Mesothelial cell of epicardium (in vitro differentiated cells): ENCODE measurements at regions not wholly inside any gene's neighbourhood (a gene's known extent, or its start where the extent isn't known, plus 50 kb on each side); places are given as distances from the start of the nearest gene placed in this dataset.
A peak's percentile ranks its signal among the peaks of the same experiment; 100 is the strongest.

ENCODE experiments used
- DNase-seq, 2 experiments: peaks; one replicate each; pipeline ENCODE4 v3.0.0; 2021; ENCODE audit warnings: low spot score in 2 of 2; ENCODE audit not compliant: unreplicated experiment in 2 of 2
- H3K27ac Mint-ChIP-seq: 2 replicates; pipeline ENCODE4 v1.8.0; 2021; ENCODE audit warnings: mixed read lengths
- H3K27me3 Mint-ChIP-seq: 2 replicates; pipeline ENCODE4 v1.8.0; 2021; ENCODE audit warnings: low read depth, mixed read lengths
- H3K36me3 Mint-ChIP-seq: 2 replicates; pipeline ENCODE4 v1.8.0; 2021; ENCODE audit warnings: mixed read lengths
- H3K4me1 Mint-ChIP-seq: 2 replicates; pipeline ENCODE4 v1.8.0; 2021; ENCODE audit warnings: mixed read lengths
- H3K4me3 Mint-ChIP-seq: 2 replicates; pipeline ENCODE4 v1.8.0; 2021; ENCODE audit warnings: mild to moderate bottlenecking, moderate library complexity, mixed read lengths
- H3K9me3 Mint-ChIP-seq: 2 replicates; pipeline ENCODE4 v1.8.0; 2021; ENCODE audit warnings: mixed read lengths
- CTCF ChIP-seq: fragments of 200-600 bp; sonication (generic); IDR thresholded peaks from one replicate; pipeline ENCODE4 v1.5.0; 2021; ENCODE audit warnings: antibody characterized with exemption; ENCODE audit not compliant: unreplicated experiment

- TF ChIP-seq CTCF = no peak
- Mint-ChIP-seq H3K4me3 (no peak overlapping the region), H3K36me3 (peaks cover 3% of the 10 kb centered on the region), H3K9me3 (peaks cover 9% of the 10 kb centered on the region), H3K27me3 (no peaks in the 10 kb centered on the region), H3K4me1 (peaks cover 28% of the 10 kb centered on the region), H3K27ac (no peak overlapping the region)
- DNase-seq = no peak
These were observed 56.8 kb upstream of the ERRFI1 start for GRCh38 chr1:8082945-8083344.

- DNase-seq = peak in 1 of 2 experiments; percentile 40
- H3K4me1 Mint-ChIP-seq = peaks cover 48% of the 10 kb centered on the region
These were observed 52.1 kb upstream of the ERRFI1 start for GRCh38 chr1:8078176-8078671.

GRCh38 chr1:8077602-8078001 is 51.5 kb upstream of the ERRFI1 start:
- no peak overlapping the region for H3K4me3 Mint-ChIP-seq
- no peaks in the 10 kb centered on the region for H3K36me3 Mint-ChIP-seq
- H3K27ac Mint-ChIP-seq = peak overlapping the region; percentile 96
- H3K27me3 Mint-ChIP-seq = no peaks in the 10 kb centered on the region
- peaks cover 48% of the 10 kb centered on the region for H3K4me1 Mint-ChIP-seq
- DNase-seq = no peak
- no peaks in the 10 kb centered on the region for H3K9me3 Mint-ChIP-seq
- TF ChIP-seq CTCF = no peak

More at GRCh38 chr1:8078176-8078671, 52.1 kb upstream of the ERRFI1 start:
- no peaks in the 10 kb centered on the region for H3K9me3 Mint-ChIP-seq
- no peaks in the 10 kb centered on the region for H3K27me3 Mint-ChIP-seq
- H3K36me3 Mint-ChIP-seq = no peaks in the 10 kb centered on the region
- TF ChIP-seq CTCF = no peak
- H3K27ac Mint-ChIP-seq = peak overlapping the region; percentile 96
- H3K4me3 Mint-ChIP-seq = peak overlapping the region; percentile 1

GRCh38 chr1:8077120-8077573 is 51.0 kb upstream of the ERRFI1 start:
- Mint-ChIP-seq H3K9me3 (no peaks in the 10 kb centered on the region), H3K4me1 (peaks cover 52% of the 10 kb centered on the region), H3K27me3 (no peaks in the 10 kb centered on the region), H3K36me3 (no peaks in the 10 kb centered on the region), H3K4me3 (no peak overlapping the region), H3K27ac (peak overlapping the region; percentile 96)
- DNase-seq = no peak
- TF ChIP-seq CTCF = no peak

- Mint-ChIP-seq H3K36me3 (no peaks in the 10 kb centered on the region), H3K27me3 (no peaks in the 10 kb centered on the region), H3K27ac (peak overlapping the region; percentile 96), H3K4me3 (no peak overlapping the region), H3K9me3 (no peaks in the 10 kb centered on the region), H3K4me1 (peaks cover 58% of the 10 kb centered on the region)
- TF ChIP-seq CTCF = no peak
- DNase-seq = no peak
These were observed 50.1 kb upstream of the ERRFI1 start for GRCh38 chr1:8076176-8076575.
